NCI-H1694 (cell line): ENCODE measurements at regions not wholly inside any gene's neighbourhood (a gene's known extent, or its start where the extent isn't known, plus 50 kb on each side); places are given as distances from the start of the nearest gene placed in this dataset.

Experiments
- DNase-seq: peaks from one replicate; lab custom pipeline; 2025; lab: John Stamatoyannopoulos, UW

- DNase-seq, result no peak
These were observed 707.8 kb downstream of the UQCRFS1 start for GRCh38 chr19:28505134-28505533.

- DNase-seq, result no peak
These were observed 708.2 kb downstream of the UQCRFS1 start for GRCh38 chr19:28504727-28505126.

- no peak for DNase-seq
These were observed 708.8 kb downstream of the UQCRFS1 start for GRCh38 chr19:28504139-28504538.

DNA sequence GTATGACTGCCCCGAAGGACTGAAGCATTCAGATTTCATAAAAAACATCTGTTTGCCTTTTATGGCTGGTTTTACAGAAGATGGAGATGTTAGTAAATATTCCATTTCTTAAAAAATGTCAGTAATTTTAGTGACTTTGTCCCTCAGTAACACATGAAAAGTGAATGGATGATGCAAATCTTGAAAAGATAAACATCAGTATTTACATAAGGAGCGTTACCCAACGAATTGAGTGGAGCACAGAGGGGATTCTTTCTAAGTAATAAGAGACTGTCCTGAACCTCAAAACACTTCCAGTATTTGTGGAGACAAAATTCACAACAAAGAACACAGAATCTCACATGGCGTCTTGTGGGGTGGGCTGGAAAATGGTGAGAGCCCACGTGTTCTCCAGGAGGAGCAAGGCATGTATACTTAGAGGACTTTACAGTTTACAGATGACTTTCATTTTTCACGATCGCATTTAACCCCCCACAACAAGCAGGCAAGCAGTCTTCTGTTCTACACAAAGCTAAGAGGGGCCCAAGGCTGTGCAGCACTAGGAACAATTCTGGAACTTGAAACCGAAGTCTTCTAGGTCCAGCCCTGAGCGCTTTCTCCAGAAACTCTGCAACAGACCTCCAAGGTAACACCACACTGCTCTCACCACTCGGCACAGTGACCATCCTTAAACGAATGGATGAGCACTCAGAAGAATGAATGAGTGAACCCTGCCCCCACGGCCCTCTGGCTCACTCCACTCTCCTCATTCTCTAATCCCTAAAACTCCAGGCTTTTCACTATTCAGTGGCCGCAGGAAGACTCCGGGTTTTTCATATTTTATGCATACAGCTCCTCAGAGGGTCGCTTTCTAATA is 709.8 kb downstream of the UQCRFS1 start:
- no peak for DNase-seq

DNA sequence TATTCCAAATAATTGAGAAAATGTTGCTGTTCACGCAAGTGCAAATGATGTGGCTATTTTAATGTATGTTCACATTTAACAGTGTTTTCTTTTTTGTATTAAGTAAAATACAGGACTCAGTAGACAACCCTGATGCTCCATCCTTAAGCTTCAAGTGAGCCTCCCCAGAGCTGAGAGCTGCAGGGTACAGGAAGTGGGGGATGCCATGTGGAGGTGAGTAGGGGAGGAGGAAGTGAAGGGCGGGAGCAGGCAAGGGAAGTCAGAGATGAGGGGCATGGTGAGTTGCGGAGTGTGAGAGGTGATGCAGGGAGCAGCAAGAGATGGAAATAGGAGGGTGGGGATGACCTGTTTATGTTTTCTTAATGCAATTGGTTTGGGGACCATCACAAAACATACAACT is 711.0 kb downstream of the UQCRFS1 start:
- DNase-seq, result no peak

GRCh38 chr19:28500982-28501630 is 711.8 kb downstream of the UQCRFS1 start:
- no peak for DNase-seq

- no peak for DNase-seq
These were observed 712.7 kb downstream of the UQCRFS1 start for GRCh38 chr19:28500296-28500695.

- no peak for DNase-seq
These were observed 714.5 kb downstream of the UQCRFS1 start for GRCh38 chr19:28498404-28498976.

- DNase-seq, result no peak
These were observed 715.1 kb downstream of the UQCRFS1 start for GRCh38 chr19:28497887-28498286.

GRCh38 chr19:28497137-28497536 is 715.8 kb downstream of the UQCRFS1 start:
- no peak for DNase-seq

DNA sequence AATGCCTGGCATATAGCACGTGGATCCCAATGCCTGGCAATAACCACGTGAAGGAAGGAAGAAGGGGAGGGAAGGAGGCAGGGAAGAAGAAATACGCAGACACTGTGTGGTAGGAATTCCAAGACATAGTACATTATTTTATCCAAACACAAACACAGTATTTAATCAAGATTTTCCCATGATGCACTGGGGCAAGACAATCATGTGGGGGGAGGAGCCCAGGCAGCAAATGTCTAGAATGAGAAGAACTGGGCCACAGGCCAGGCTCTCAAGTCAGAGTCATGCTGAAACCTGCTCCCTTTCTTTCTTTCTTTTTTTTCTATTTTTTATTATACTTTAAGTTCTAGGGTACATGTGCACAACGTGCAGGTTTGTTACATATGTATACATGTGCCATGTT is 717.9 kb downstream of the UQCRFS1 start:
- no peak for DNase-seq

DNA sequence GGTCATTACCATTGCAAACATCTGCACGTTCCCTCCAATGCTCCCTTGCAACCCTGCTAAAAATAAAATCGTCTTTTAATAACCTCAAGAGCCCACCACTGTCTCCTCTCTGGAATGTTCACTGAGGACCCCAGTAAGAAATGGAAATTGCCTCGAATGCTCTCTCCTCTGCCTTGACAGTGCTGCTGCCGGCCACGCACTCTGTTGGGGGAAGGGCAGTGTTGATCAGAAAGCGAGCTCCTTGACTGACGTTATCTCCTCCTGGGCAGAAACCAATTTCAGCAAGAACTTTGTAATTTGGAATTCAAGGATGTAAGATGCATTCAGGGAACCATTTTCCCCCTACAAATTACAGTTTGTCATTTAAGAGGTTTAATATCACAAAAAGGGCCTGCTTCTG is 718.5 kb downstream of the UQCRFS1 start:
- DNase-seq, result no peak

- no peak for DNase-seq
These were observed 719.1 kb downstream of the UQCRFS1 start for GRCh38 chr19:28493884-28494283.

- no peak for DNase-seq
These were observed 720.3 kb downstream of the UQCRFS1 start for GRCh38 chr19:28492621-28493020.

GRCh38 chr19:28492201-28492600 is 720.8 kb downstream of the UQCRFS1 start:
- DNase-seq, result no peak

DNA sequence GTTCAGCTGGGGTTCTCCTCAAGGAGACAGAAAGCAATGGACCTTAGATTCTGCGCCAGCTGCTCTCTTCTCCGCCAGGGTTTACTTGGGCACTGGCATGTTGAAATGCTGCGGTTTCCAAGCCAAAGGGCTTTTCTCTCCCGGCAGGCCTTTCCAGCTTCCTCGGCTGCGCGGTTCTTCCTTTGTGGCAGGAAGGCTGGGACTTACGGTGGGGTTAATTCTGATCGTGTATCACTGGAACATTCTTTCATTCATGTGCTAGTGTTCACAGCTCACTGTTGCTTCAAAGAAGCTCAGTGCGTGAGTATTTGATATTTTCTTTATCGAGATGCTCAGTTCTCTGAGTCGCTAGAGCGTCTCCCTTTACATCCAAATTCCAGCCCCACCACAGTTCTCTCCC is 723.2 kb downstream of the UQCRFS1 start:
- no peak for DNase-seq

- no peak for DNase-seq
These were observed 723.8 kb downstream of the UQCRFS1 start for GRCh38 chr19:28489126-28489660.

GRCh38 chr19:28487999-28488398 is 725.0 kb downstream of the UQCRFS1 start:
- DNase-seq, result no peak

- DNase-seq, result no peak
These were observed 726.0 kb downstream of the UQCRFS1 start for GRCh38 chr19:28486926-28487325.

DNA sequence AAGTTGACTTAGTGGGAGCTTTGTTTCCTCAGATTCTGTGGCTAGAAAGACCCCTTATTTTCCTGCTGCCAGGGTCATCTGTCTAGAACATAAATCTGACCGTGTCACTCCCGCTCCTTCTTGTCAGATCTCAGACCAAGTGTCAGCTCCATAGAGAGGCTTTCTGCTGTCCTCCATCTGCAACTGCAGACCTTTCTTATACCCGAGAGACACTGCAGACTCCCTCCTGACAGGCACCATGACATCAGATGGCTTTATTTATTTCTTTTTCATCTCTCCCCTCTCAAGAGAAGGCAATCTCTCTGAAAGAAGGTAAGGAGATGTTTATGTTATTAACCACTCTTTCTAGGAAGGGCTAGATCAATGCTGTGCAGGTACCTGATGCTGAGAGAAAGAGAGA is 726.5 kb downstream of the UQCRFS1 start:
- no peak for DNase-seq

GRCh38 chr19:28485292-28485691 is 727.7 kb downstream of the UQCRFS1 start:
- no peak for DNase-seq

- no peak for DNase-seq
These were observed 729.8 kb downstream of the UQCRFS1 start for GRCh38 chr19:28483197-28483596.

GRCh38 chr19:28482221-28482620 is 730.7 kb downstream of the UQCRFS1 start:
- DNase-seq, result no peak
